RWPE1 (cell line): ENCODE measurements at regions not wholly inside any gene's neighbourhood (a gene's known extent, or its start where the extent isn't known, plus 50 kb on each side); places are given as distances from the start of the nearest gene placed in this dataset.

Experiments used
- CTCF ChIA-PET: fragments of 350-600 bp; sonication (Branson Sonifier 250); formaldehyde crosslinking; extraction: SDS; loops from one replicate; lab custom pipeline; 2021; lab: Yijun Ruan, JAX
- POLR2A ChIA-PET: fragments of 400-600 bp; formaldehyde crosslinking; extraction: SDS; loops from one replicate; lab custom pipeline; 2020; ENCODE audit warnings: antibody characterized with exemption; ENCODE audit not compliant: low non-redundant PET; lab: Yijun Ruan, JAX
- DNase-seq: peaks from one replicate; pipeline ENCODE4 v3.0.0; 2012; ENCODE audit warnings: low spot score
- H3K27ac ChIP-seq: fragments of 450-650 bp; 2 replicates; pipeline ENCODE4 v1.5.1; 2017
- TF ChIP-seq, protein P1 (sequence below): fragments of 450-650 bp; conservative IDR thresholded peaks from 2 replicates; pipeline ENCODE4 v1.5.1; 2017; ENCODE audit warnings: low read depth, mild to moderate bottlenecking

DNA sequence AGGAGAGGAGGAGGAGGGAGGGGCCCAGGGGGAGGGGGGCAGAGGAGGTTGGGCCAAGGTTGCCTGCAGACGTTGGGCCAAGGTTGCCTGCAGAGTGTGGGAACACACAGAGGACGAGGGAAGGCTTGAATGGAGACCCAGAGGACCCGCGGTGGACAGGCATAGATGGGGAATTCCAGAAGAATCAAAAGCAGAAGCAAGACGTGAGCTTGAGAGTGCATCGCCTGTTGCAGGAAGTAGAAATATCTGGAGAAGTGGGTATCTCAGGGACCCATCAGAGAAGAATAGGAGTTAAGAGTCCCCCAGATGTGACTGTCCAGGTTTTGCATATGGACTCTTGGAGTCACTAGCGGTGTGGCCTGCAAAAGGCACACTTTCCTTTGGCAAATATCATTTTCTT, 670.2 kb downstream of the TBC1D22A start:
- no peak overlapping the region for H3K27ac ChIP-seq
- CTCF ChIA-PET, result interaction anchor here (0.7 kb wide), 1 partner anchor 96 kb away, joined by 3 read pairs; no protein-coding TSS in a partner anchor
- DNase-seq, result no peak
- TF ChIP-seq, protein P1, sequence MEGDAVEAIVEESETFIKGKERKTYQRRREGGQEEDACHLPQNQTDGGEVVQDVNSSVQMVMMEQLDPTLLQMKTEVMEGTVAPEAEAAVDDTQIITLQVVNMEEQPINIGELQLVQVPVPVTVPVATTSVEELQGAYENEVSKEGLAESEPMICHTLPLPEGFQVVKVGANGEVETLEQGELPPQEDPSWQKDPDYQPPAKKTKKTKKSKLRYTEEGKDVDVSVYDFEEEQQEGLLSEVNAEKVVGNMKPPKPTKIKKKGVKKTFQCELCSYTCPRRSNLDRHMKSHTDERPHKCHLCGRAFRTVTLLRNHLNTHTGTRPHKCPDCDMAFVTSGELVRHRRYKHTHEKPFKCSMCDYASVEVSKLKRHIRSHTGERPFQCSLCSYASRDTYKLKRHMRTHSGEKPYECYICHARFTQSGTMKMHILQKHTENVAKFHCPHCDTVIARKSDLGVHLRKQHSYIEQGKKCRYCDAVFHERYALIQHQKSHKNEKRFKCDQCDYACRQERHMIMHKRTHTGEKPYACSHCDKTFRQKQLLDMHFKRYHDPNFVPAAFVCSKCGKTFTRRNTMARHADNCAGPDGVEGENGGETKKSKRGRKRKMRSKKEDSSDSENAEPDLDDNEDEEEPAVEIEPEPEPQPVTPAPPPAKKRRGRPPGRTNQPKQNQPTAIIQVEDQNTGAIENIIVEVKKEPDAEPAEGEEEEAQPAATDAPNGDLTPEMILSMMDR, result no peak
- POLR2A ChIA-PET, result no interaction called here

DNA sequence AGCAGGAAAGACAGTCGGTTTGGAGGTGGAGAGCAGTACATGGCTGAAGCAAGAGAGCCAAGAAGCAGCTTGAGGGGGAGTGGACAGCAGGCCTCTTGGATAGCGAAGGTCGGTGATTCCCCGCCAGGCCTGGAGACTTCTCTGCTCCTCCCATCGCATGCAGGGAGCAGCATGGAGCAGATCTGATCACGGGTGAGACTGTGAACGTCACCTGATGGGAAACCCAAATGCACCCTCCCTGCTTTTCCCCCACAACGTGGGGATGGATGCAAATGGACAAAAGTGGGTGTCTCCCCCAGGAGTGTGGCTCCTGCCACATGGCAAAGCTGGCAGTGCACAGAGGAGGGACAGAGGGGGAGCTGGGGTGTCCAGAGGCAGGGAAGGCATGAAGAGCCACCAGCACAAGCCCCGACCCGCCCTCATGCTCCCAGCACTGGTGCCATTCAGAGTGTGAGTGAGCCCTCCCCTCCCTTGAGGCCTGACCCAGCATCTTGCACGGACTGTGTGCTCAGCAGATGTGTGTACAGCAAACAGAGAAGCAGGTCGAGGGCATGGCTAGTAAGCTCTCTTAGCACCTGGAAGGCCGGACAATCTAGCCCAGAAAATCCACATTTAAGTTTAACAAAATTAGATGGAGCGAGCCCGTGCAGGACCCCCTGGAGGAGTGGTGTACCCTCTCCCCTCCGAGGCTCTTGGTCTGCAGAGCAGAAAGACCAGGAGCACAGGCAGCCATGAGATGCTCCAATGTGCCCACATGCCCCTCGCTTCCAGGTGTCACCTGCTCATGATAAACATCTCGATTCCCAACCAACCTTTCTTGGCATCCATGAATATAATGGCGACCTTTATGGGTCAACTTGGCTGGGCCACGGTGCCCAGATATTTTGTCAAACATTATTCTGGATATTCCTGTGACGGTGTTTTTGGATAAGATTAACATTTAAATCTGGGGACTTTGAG, 661.7 kb downstream of the TBC1D22A start:
- H3K27ac ChIP-seq, result no peak overlapping the region
- TF ChIP-seq, protein P1, result no peak
- no peak for DNase-seq
- ChIA-PET POLR2A (no interaction called here), CTCF (no interaction called here)

DNA sequence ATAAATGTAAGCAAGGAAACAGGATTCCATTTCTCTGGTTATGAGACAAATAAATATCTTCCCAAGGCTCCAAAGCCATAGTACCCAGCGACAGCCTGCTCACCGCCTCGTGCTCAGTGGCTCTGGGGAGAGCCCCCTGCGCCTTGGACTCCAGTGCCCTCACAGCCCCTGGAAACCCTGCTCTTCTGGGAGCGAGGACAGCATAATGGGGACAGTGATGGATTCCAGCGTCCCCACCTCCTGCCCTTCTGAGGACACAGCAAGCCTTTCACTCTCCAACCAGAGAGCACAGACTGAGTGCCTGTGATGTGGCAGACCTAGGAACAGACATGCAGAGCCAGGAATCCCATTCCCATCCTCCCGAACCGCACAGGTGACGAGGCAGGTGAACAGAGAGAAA, 660.8 kb downstream of the TBC1D22A start:
- no peak for DNase-seq
- TF ChIP-seq, protein P1, result no peak
- ChIA-PET POLR2A (no interaction called here), CTCF (interaction anchor here (0.6 kb wide), 1 partner anchor 21 kb away, joined by 5 read pairs; no protein-coding TSS in a partner anchor)
- H3K27ac ChIP-seq, result no peak overlapping the region

DNA sequence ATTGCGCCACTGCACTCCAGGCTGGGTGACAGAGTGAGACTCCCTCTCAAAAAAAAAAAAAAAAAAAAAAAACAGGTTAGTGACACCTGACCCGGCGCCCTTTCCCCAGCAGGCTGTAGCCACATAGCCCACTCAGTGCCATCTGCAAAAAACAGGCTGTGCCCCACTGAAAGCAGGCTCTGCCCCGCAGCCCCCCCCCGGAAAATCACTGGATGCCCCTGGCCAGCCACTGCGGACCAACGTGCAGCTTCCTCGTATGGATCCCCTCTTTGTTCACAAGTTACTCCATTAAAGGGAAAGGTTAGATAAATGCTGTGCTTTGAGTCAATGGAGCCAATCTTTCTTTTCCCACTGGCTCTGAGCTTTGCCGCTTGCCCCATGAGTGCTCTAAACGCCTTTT, 660.3 kb downstream of the TBC1D22A start:
- ChIA-PET CTCF (interaction anchor here (0.6 kb wide), 1 partner anchor 20 kb away, joined by 5 read pairs; no protein-coding TSS in a partner anchor), POLR2A (interaction anchor here (0.7 kb wide), 1 partner anchor 129 kb away, joined by 9 read pairs; no protein-coding TSS in a partner anchor)
- TF ChIP-seq, protein P1, result no peak
- H3K27ac ChIP-seq, result no peak overlapping the region
- no peak for DNase-seq

DNA sequence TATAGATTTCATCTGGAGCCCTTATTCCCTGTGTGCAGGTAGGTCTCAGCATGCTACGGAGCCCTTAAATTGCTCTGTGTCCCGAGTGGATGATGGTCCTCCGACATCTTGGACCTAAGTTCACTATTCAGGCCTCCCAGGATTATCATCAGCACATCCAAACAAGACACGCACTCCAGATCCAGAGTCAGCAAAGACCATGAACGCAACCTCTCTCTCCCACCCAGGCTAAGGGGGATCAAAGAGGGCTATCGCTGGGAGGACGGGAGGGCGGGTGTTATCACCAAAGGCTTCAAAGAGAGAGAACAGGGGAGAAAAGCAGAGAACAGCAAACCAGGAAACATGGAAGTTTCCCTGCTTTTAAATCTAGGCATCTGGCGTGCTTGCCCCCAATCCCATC, 659.4 kb downstream of the TBC1D22A start:
- TF ChIP-seq, protein P1, result no peak
- POLR2A ChIA-PET, result interaction anchor here (0.7 kb wide), 1 partner anchor 130 kb away, joined by 9 read pairs; no protein-coding TSS in a partner anchor
- DNase-seq, result no peak
- CTCF ChIA-PET, result no interaction called here
- H3K27ac ChIP-seq, result no peak overlapping the region

DNA sequence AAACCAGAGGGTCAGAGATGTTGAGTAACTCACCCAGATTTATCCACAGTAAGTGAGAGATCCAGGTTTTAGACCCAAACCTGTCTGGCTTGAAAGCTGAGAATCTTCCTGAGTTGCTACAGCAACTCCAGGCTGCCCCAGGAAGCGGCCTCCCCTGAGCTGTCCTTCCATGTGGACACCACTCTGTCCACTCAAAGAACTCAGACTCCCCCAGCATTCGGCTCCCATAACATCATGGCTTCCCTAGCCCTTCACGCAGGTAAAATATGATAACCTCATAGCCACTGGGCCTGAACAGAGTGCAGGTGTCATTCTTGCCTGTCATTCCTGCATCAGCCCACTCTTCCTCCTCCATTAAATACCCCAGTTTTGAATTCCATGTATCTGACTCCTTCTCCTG, 657.8 kb downstream of the TBC1D22A start:
- ChIA-PET POLR2A (no interaction called here), CTCF (interaction anchor here (0.6 kb wide), 1 partner anchor 26 kb away, joined by 3 read pairs; no protein-coding TSS in a partner anchor)
- DNase-seq, result no peak
- TF ChIP-seq, protein P1, result no peak
- no peak overlapping the region for H3K27ac ChIP-seq
